ENCODE measurements at regions not wholly inside any gene's neighbourhood (a gene's known extent, or its start where the extent isn't known, plus 50 kb on each side); places are given as distances from the start of the nearest gene placed in this dataset.

DNA sequence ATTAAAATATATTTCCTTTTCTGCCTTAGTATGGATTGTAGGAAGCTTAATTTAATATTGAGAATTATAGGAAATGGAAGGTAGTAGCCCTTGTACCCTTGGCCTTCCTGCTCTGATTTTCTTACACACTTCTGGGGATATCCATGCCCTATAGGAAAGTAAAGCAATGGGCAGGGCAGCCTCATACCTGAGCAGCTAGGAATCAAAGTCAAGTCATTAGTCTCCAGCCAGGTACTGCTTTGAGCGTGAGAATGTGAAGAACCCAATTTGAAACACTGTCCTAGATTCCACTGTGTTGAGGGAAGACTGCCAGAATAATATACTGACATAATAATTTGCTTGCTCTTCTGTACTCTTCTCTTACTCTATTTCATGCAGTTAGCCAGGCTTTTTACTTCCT, 51.0 kb upstream of the L3MBTL3 start:
- DNase-seq = no peak

DNA sequence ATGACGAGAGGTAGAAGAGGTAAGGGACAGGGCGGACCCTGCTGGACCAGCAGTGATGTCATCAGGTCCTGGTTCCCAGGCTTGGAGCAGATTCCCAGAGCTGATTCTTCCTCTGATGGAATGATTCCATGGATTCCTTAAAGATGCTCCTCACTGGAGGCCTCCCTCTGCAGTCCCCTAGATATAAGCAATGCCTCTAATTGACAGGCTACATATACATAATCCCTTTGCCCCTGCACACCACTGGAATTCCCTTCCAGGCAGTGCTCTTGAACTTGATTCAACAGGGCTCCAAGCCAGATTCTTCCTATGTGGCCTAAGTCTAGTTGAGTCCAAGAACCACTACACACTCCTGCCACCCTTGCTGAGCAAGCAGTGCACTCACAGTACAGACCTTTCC, 52.3 kb upstream of the L3MBTL3 start:
- no peak for DNase-seq

GRCh38 chr6:129965096-129965495, 53.3 kb upstream of the L3MBTL3 start:
- no peak for DNase-seq

- no peak for DNase-seq
Observed at GRCh38 chr6:129959358-129959930, 58.9 kb upstream of the L3MBTL3 start.

DNA sequence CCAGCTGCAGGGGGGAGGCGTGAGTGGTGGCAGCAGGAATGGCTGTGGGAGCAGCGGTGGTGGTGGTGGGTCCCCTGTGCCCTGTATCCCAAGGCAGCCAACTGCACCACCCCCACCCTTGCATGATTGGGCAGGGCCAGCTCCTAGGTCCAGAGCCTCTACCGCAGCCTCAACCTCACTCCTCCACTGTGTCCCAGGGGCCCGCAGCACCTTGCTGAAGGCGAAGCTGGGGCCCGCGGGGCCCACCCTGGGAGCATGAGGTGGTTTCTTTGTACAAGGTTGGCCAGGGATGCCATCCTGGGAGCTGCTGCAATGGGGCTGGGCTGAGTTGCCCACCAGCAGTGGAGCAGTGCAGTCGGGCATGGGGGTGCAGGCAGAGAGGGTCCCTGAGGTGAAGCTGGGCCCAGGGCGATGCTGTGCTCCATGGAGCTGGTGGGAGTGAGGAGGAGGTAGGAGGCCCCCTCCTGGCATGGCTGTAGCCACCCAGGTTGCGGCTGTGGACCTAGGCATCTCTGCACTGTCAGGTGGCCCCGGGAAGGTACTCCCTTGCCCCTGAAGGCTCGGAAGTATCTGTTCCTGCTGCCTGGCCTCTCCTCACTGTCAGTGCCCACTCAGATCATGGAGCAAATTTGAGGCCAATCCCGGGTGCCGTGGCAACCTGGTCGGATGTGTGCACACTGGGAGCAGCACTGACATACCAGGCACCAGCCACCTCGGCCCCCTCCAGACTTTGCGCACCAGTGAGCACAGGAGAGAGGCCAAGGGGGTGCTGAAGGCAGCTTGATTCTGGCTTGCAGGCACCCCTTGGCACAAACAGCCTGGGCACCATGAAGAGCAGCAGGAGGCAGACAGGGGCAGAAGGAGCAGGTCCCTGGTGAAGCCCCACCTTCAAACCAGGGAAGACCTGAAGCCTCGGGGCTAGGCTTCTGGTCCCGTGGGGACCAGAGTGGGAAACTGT, 60.2 kb upstream of the L3MBTL3 start:
- DNase-seq = no peak

GRCh38 chr6:129955584-129955983, 62.8 kb upstream of the L3MBTL3 start:
- no peak for DNase-seq

DNA sequence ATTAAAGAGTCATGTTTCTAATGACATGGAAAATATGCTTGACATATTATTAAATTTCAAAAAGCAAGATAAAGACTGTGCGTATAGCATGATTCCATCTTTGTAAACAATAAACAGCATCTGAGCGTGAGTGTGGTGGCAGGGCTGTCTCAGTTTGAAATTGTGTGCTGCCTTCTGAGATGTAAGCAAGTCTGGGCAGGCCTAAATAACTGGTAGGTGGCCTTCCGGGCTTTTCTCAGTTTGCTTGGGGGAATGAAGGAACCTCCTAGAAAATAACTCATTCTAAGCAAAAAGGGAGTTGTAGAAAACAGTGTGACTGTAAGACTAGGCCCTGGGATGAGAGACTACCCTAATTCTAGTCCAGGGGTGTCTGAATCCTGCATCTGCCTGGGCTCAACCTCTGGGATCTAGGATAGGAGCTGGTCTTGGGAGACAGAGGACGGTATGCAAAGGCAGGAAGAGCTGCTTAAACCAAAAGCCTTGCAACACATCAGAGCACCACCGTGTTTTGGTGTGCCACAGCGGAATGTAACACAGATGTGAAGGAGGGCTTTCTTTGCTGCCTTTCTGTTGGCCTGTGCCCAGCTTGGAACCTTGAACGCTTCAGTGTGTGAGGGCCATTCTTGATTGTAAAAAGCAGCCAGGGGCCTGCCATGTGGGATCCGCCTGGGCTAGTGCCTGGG, 63.5 kb upstream of the L3MBTL3 start:
- no peak for DNase-seq

- no peak for DNase-seq
Observed at GRCh38 chr6:129947797-129948196, 70.6 kb upstream of the L3MBTL3 start.

GRCh38 chr6:129946439-129947140, 71.8 kb upstream of the L3MBTL3 start:
- DNase-seq = no peak

DNA sequence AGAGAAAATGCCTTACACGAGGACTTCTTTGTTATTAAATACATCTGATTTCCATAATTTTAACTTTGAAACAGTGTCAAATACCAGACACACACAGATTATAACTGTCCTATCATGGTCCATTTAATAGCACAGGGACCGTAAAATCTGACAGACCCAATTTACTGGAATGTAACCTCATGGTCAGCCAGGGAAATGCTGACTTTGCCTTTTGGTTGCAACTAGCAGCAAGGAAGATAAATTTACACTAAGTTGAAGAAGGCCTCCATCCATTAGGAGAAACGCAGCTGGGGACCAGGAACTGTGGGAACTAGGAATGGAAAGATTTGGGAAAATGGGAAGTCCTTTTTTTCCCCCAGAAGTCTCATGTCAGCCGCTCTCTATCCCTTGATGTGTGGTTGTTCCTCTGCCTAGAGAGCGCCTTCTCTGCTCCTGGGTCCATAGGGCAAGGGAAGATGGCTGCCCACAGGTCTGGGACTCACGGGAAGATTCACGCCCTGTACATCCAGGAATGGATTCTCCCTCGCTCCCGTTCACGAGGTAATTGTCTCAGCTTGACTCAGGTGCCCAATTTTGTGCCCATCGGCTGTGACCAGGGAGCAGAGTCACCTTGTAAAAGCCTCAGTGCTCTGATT, 74.6 kb upstream of the L3MBTL3 start:
- DNase-seq = no peak

DNA sequence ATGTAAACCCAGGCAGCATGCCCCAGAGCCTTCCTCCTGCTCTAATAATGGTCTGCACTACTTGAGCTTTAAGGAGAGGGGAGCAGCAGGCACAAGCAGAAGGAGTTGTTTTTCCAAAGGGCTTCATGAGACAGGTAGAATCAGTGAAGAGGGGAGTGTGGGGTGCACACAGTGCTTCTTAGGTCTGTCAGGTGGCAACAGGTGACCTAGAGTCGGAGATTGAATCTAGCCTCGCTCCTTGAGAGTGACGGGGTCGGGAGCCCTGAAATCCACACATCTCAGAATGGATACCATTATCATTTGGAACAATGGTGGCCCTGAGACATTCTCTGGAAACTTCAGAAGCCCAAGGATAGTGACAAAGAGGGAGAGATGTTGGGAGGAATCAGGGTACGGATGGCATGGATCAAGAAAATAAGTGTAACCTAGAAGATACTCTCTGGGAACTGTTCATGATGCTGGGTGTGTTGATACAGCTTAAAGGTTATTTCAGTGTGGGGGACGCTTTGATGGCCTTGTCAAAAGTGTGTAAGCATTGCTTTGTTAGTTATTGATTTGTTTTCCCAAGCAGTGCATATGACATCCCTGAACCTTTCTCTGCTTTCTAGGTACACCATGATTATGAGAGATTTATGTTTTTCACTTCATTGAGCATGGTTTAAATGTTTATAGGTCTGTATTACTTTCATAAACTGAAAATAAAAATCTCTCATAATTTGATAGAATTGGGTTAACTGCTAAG, 77.8 kb upstream of the L3MBTL3 start:
- no peak for DNase-seq

- no peak for DNase-seq
Observed at GRCh38 chr6:129938249-129939020, 77.3 kb upstream of the TMEM244 start.

DNA sequence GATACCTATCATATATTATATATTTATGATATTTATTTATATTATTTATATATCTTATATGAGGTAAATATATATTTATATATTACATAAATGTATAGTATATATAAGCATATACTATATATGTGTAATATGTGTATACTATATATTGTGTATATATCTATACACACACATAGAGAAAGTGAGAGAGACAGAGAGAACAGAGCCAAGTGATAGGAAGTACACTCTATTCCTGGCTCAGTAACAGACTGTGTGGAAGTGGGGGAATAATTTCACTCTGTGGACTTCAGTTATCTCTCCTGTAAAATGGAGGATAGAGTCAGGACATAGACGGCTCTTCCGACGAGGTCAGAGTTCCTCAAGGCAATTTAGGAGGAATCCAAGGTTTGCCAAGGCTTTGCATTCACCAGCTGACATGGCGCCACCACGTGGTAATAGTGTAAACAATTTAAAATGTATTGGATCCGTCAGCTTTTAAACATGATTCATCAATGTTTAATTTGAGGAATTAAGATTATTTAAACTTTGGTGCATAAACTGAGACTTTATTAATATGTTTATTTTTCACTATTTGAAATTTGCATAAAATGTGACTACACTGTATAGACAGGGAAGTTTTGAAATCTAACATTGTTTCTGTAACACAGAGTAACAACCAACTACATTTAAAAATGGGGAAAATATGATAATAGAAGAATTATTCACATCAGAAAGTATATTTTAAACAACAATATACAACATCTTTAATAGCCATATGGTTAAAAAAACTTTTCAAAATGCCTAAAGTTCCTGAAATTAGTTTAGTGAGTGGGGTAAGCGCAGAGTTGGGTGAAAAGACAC, 75.4 kb upstream of the TMEM244 start:
- DNase-seq = peak; percentile 66 to 82

DNA sequence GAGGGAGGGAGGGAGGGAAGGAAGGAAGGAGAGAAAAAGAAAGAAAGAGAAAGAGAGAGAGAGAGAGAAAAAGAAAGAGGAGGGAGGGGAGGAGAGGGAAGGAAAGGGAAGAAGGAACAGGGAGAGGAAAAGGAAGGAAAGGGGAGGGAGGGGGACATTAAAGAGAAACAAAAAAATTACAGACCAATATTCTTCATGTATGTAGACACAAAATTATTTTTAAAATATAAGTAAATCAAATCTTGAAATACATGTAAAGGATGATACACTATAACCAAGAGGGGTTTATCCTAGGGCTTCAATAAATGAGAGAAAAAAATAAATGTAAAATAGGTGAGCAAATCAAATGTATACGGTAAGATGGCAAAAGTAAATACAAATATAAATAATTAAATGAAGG, 71.2 kb upstream of the TMEM244 start:
- no peak for DNase-seq

GRCh38 chr6:129929433-129929832, 68.3 kb upstream of the TMEM244 start:
- peak in 1 of 2 donors; percentile 5 for DNase-seq

- peak; percentile 57 to 67 for DNase-seq
Observed at GRCh38 chr6:129923530-129924250, 62.6 kb upstream of the TMEM244 start.

- no peak for DNase-seq
Observed at GRCh38 chr6:129921169-129921817, 60.2 kb upstream of the TMEM244 start.

- no peak for DNase-seq
Observed at GRCh38 chr6:129920103-129920798, 59.1 kb upstream of the TMEM244 start.
